HEK293 (cell line): ENCODE measurements at regions not wholly inside any gene's neighbourhood (a gene's known extent, or its start where the extent isn't known, plus 50 kb on each side); places are given as distances from the start of the nearest gene placed in this dataset.
"Not testable (repeated sequence)": the region's sequence is repeated elsewhere in the genome, so short reads cannot be mapped to it uniquely, and the experiment has no call there.

ENCODE experiments used
- CTCF ChIA-PET: fragments of 350-600 bp; formaldehyde crosslinking; extraction: SDS; loops from one replicate; lab custom pipeline; 2021; ENCODE audit warnings: antibody characterized with exemption; lab: Yijun Ruan, JAX
- POLR2A ChIA-PET: fragments of 300-600 bp; formaldehyde crosslinking; extraction: SDS; loops from one replicate; lab custom pipeline; 2020; ENCODE audit warnings: antibody characterized with exemption, inconsistent platforms; lab: Yijun Ruan, JAX
- H3K27ac ChIP-seq: fragments of 200-500 bp; sonication (Bioruptor generic); 2 replicates; pipeline ENCODE4 v1.5.1; 2014; ENCODE audit warnings: low read depth, low read length, control low read depth, inconsistent platforms; ENCODE audit errors: extremely low read depth
- H3K36me3 ChIP-seq, 2 experiments: fragments of 200-500 bp in 1 of 2; sonication (Bioruptor generic) in 1 of 2; 1 replicate in 1 of 2; 2 replicates in 1 of 2; pipeline ENCODE4 v1.5.1; 2014 to 2017; ENCODE audit warnings: inconsistent platforms in 2 of 2, low read length in 2 of 2; ENCODE audit not compliant: control insufficient read depth in 2 of 2, insufficient read depth in 1 of 2
- H3K4me1 ChIP-seq: fragments of 200-500 bp; sonication (Bioruptor generic); 2 replicates; pipeline ENCODE4 v1.5.1; 2014; ENCODE audit warnings: mild to moderate bottlenecking, low read length, inconsistent platforms; ENCODE audit not compliant: control insufficient read depth, insufficient read depth
- H3K4me3 ChIP-seq: 2 replicates; pipeline ENCODE4 v1.5.1; 2011; ENCODE audit warnings: low read depth, mild to moderate bottlenecking, control low read depth, low read length, moderate library complexity
- H3K9me3 ChIP-seq: fragments of 200-500 bp; sonication (Bioruptor generic); 2 replicates; pipeline ENCODE4 v1.5.1; 2014; ENCODE audit warnings: low read depth, low read length, inconsistent platforms; ENCODE audit not compliant: control insufficient read depth, insufficient read depth
- ATF2 ChIP-seq: fragments of 450-650 bp; formaldehyde crosslinking; IDR thresholded peaks from 2 replicates; pipeline ENCODE4 v1.5.1; 2016; ENCODE audit warnings: missing biosample characterization, missing genetic modification characterization, low read depth
- TRIM28 ChIP-seq: IDR thresholded peaks from 2 replicates; pipeline ENCODE4 v1.6.1; 2011; ENCODE audit warnings: low read length, control low read depth, borderline replicate concordance
- TSHZ1 ChIP-seq: fragments of 450-650 bp; formaldehyde crosslinking; IDR thresholded peaks from 2 replicates; pipeline ENCODE4 v1.5.1; 2016; ENCODE audit warnings: missing biosample characterization, missing genetic modification characterization, borderline replicate concordance
- ZBTB17 ChIP-seq: fragments of 450-650 bp; formaldehyde crosslinking; IDR thresholded peaks from 2 replicates; pipeline ENCODE4 v1.5.1; 2016; ENCODE audit warnings: missing biosample characterization, missing genetic modification characterization
- ZNF354C ChIP-seq: fragments of 450-650 bp; formaldehyde crosslinking; IDR thresholded peaks from 2 replicates; pipeline ENCODE4 v1.5.1; 2016; ENCODE audit warnings: missing biosample characterization, missing genetic modification characterization, low read depth, borderline replicate concordance
- ZNF391 ChIP-seq: fragments of 450-650 bp; formaldehyde crosslinking; IDR thresholded peaks from 2 replicates; pipeline ENCODE4 v1.5.1; 2016; ENCODE audit warnings: low read depth, missing biosample characterization, missing genetic modification characterization, borderline replicate concordance
- ZNF394 ChIP-seq: fragments of 450-650 bp; formaldehyde crosslinking; IDR thresholded peaks from 2 replicates; pipeline ENCODE4 v1.5.1; 2016; ENCODE audit warnings: missing biosample characterization, missing genetic modification characterization, mild to moderate bottlenecking, moderate library complexity, borderline replicate concordance
- ZNF449 ChIP-seq: fragments of 450-650 bp; formaldehyde crosslinking; IDR thresholded peaks from 2 replicates; pipeline ENCODE4 v1.5.1; 2017; ENCODE audit warnings: missing biosample characterization, mild to moderate bottlenecking, missing genetic modification characterization, moderate library complexity
- ZNF585B ChIP-seq: fragments of 450-650 bp; formaldehyde crosslinking; IDR thresholded peaks from 2 replicates; pipeline ENCODE4 v1.5.1; 2016; ENCODE audit warnings: missing biosample characterization, missing genetic modification characterization
- ZNF677 ChIP-seq: fragments of 450-650 bp; IDR thresholded peaks from 2 replicates; pipeline ENCODE4 v1.5.0; 2018; ENCODE audit warnings: missing biosample characterization, mild to moderate bottlenecking, missing genetic modification characterization, moderate library complexity
- ZNF704 ChIP-seq: fragments of 450-650 bp; formaldehyde crosslinking; IDR thresholded peaks from 2 replicates; pipeline ENCODE4 v1.5.1; 2016; ENCODE audit warnings: missing biosample characterization, missing genetic modification characterization

GRCh38 chr3:186444974-186445373 is 82.9 kb upstream of the DGKG start:
- ChIA-PET CTCF (no interaction called here), POLR2A (no interaction called here)
- H3K4me1 ChIP-seq: no peaks in the 10 kb centered on the region
- H3K27ac ChIP-seq: no peak overlapping the region
- H3K9me3 ChIP-seq: no peaks in the 10 kb centered on the region
- H3K36me3 ChIP-seq: no peaks in the 10 kb centered on the region
- TF ChIP-seq ZNF394 (tag by site-specific recombination) (no peak), ZNF677 (tag by site-specific recombination) (no peak), TRIM28 (no peak), ZNF354C (tag by site-specific recombination) (no peak), ZNF391 (tag by site-specific recombination) (no peak), ZNF585B (tag by site-specific recombination) (no peak), TSHZ1 (tag by site-specific recombination) (no peak)
- H3K4me3 ChIP-seq: no peak overlapping the region

- no peak for TF ChIP-seq ZNF449
- no peak for TF ChIP-seq ZBTB17 (tag by site-specific recombination)
- H3K27ac ChIP-seq: no peak overlapping the region
- POLR2A ChIA-PET: no interaction called here
- H3K9me3 ChIP-seq: no peaks in the 10 kb centered on the region
- CTCF ChIA-PET: no interaction called here
- H3K4me1 ChIP-seq: no peaks in the 10 kb centered on the region
- no peak overlapping the region for H3K4me3 ChIP-seq
- H3K36me3 ChIP-seq: no peaks in the 10 kb centered on the region
Measured at GRCh38 chr3:186444288-186444687, 82.3 kb upstream of the DGKG start.

- H3K4me3 ChIP-seq, H3K9me3 ChIP-seq, CTCF ChIA-PET, H3K27ac ChIP-seq, POLR2A ChIA-PET, H3K36me3 ChIP-seq, H3K4me1 ChIP-seq: not testable (repeated sequence)
Measured at GRCh38 chr3:186442979-186443378, 80.9 kb upstream of the DGKG start.

- ChIA-PET POLR2A (no interaction called here), CTCF (no interaction called here)
- no peaks in the 10 kb centered on the region for H3K4me1 ChIP-seq
- H3K9me3 ChIP-seq: no peaks in the 10 kb centered on the region
- TF ChIP-seq ZNF704 (tag by site-specific recombination) (no peak), ATF2 (tag by site-specific recombination) (no peak)
- no peak overlapping the region for H3K27ac ChIP-seq
- no peak overlapping the region for H3K4me3 ChIP-seq
- H3K36me3 ChIP-seq: no peaks in the 10 kb centered on the region
Measured at GRCh38 chr3:186442162-186442561, 80.1 kb upstream of the DGKG start.
